ENCODE measurements at regions not wholly inside any gene's neighbourhood (a gene's known extent, or its start where the extent isn't known, plus 50 kb on each side); places are given as distances from the start of the nearest gene placed in this dataset.

- no peak for TF ChIP-seq CTCF (IDR thresholded peaks at IDR 0.05)
- TF ChIP-seq ZFX (IDR thresholded peaks at IDR 0.05; ENCODE audit: borderline replicate concordance), result no peak
- H3K27ac ChIP-seq, result no peak overlapping the region
These were observed 203.4 kb upstream of the GHITM start for GRCh38 chr10:83935911-83936310.

- no peak overlapping the region for H3K27ac ChIP-seq
- TF ChIP-seq CTCF (IDR thresholded peaks at IDR 0.05) (no peak), ZFX (IDR thresholded peaks at IDR 0.05; ENCODE audit: borderline replicate concordance) (no peak)
These were observed 202.1 kb upstream of the GHITM start for GRCh38 chr10:83937161-83937560.

GRCh38 chr10:83937826-83938225 is 201.5 kb upstream of the GHITM start:
- no peak overlapping the region for H3K27ac ChIP-seq
- no peak for TF ChIP-seq ZFX (IDR thresholded peaks at IDR 0.05; ENCODE audit: borderline replicate concordance)
- no peak for TF ChIP-seq CTCF (IDR thresholded peaks at IDR 0.05)

- H3K27ac ChIP-seq, result no peak overlapping the region
- no peak for TF ChIP-seq ZFX (IDR thresholded peaks at IDR 0.05; ENCODE audit: borderline replicate concordance)
- TF ChIP-seq CTCF (IDR thresholded peaks at IDR 0.05), result no peak
These were observed 198.1 kb upstream of the GHITM start for GRCh38 chr10:83941189-83941588.

- no peak overlapping the region for H3K27ac ChIP-seq
- no peak for TF ChIP-seq ZFX (IDR thresholded peaks at IDR 0.05; ENCODE audit: borderline replicate concordance)
- TF ChIP-seq CTCF (IDR thresholded peaks at IDR 0.05), result no peak
These were observed 196.9 kb upstream of the GHITM start for GRCh38 chr10:83942410-83942809.

- TF ChIP-seq ZFX (IDR thresholded peaks at IDR 0.05; ENCODE audit: borderline replicate concordance), result no peak
- TF ChIP-seq CTCF (IDR thresholded peaks at IDR 0.05), result no peak
- H3K27ac ChIP-seq, result no peak overlapping the region
These were observed 196.3 kb upstream of the GHITM start for GRCh38 chr10:83943049-83943448.

- no peak for TF ChIP-seq ZFX (IDR thresholded peaks at IDR 0.05; ENCODE audit: borderline replicate concordance)
- no peak for TF ChIP-seq CTCF (IDR thresholded peaks at IDR 0.05)
- no peak overlapping the region for H3K27ac ChIP-seq
These were observed 195.4 kb upstream of the GHITM start for GRCh38 chr10:83943920-83944319.
